ENCODE measurements at regions not wholly inside any gene's neighbourhood (a gene's known extent, or its start where the extent isn't known, plus 50 kb on each side); places are given as distances from the start of the nearest gene placed in this dataset.
"Not testable (repeated sequence)": the region's sequence is repeated elsewhere in the genome, so short reads cannot be mapped to it uniquely, and the experiment has no call there.

GRCh38 chr3:102718651-102719050 is 283.8 kb downstream of the ZPLD1 start (continued):
- TF ChIP-seq NFYA (IDR thresholded peaks at IDR 0.05; ENCODE audit: borderline replicate concordance, low read depth, low read length) (no peak), SPI1 (IDR thresholded peaks at IDR 0.05; ENCODE audit: borderline replicate concordance, insufficient read depth, low read depth, low read length) (no peak)

- CTCF ChIA-PET, result interaction anchor here (1.0 to 1.5 kb wide), 3 partner anchors 9 to 19 kb away, joined by 3 to 4 read pairs (median 4); no protein-coding TSS in a partner anchor
- Histone ChIP-seq H3K36me3 (ENCODE audit: control insufficient read depth in 2 of 2, insufficient read depth in 2 of 2, low read length in 1 of 2) (no peaks in the 10 kb centered on the region), H3K4me3 (no peak overlapping the region), H3K27ac (ENCODE audit: control insufficient read depth, insufficient read depth) (no peak overlapping the region), H2AFZ (ENCODE audit: control insufficient read depth, low read depth, low read length) (no peak overlapping the region), H3K27me3 (replicated peaks in 1 of 2; ENCODE audit: control insufficient read depth in 2 of 2, insufficient read depth in 2 of 2, low read length in 1 of 2) (no peaks in the 10 kb centered on the region), H3K9ac (ENCODE audit: control insufficient read depth, insufficient read depth, low read length) (no peak overlapping the region), H4K20me1 (ENCODE audit: control insufficient read depth, insufficient read depth) (no peaks in the 10 kb centered on the region), H3K9me3 (replicated peaks; ENCODE audit: control insufficient read depth, insufficient read depth, low read length) (no peaks in the 10 kb centered on the region), H3K79me2 (ENCODE audit: control insufficient read depth, insufficient read depth, low read length) (no peaks in the 10 kb centered on the region), H3K4me2 (ENCODE audit: control insufficient read depth, insufficient read depth) (no peak overlapping the region), H3K4me1 (ENCODE audit: control insufficient read depth, insufficient read depth, low read length) (no peaks in the 10 kb centered on the region)
- intact Hi-C loops (cut with micrococcal nuclease; ENCODE audit: unreplicated experiment), result no loop called here
- ATAC-seq (no peak), FAIRE-seq (no peak), DNase-seq (ENCODE audit: low read depth, low spot score) (no peak)
- TF ChIP-seq SMARCA5 (IDR thresholded peaks at IDR 0.05) (no peak), RBBP5 (conservative IDR thresholded peaks at IDR 0.05) (no peak), NFIC (IDR thresholded peaks at IDR 0.05; ENCODE audit: low read depth, low read length) (no peak), SMAD5 (IDR thresholded peaks at IDR 0.05; ENCODE audit: low read depth) (no peak), EZH2 (IDR thresholded peaks at IDR 0.05; ENCODE audit: borderline replicate concordance, control insufficient read depth, low read depth, low read length) (no peak)
- in situ Hi-C loops (cut with MboI), result no loop called here
- 0% methylated on average over 2 of the region's 2 CpGs for WGBS (ENCODE audit: insufficient coverage, insufficient replicate concordance, low lambda C conversion rate, missing lambda C conversion rate)
- POLR2A ChIA-PET, result no interaction called here
- BruUV-seq (replicated peaks), result no TSS peak
- RAD21 ChIA-PET (ENCODE audit: unreplicated experiment), result no interaction called here
- SMC1A ChIA-PET (ENCODE audit: uncharacterized antibody, unreplicated experiment), result interaction anchor here (1.1 to 1.5 kb wide), 2 partner anchors 12 to 18 kb away, joined by 3 to 6 read pairs; no protein-coding TSS in a partner anchor
These were observed 287.5 kb downstream of the ZPLD1 start for GRCh38 chr3:102722317-102722716.

- no peak overlapping the region for H3K4me2 ChIP-seq (ENCODE audit: control insufficient read depth, insufficient read depth)
- H3K9ac ChIP-seq (ENCODE audit: control insufficient read depth, insufficient read depth, low read length), result no peak overlapping the region
- in situ Hi-C loops (cut with MboI), result no loop called here
- no peak overlapping the region for H3K4me3 ChIP-seq
- no peaks in the 10 kb centered on the region for H3K9me3 ChIP-seq (replicated peaks; ENCODE audit: control insufficient read depth, insufficient read depth, low read length)
- DNase-seq (ENCODE audit: low read depth, low spot score) (no peak), FAIRE-seq (no peak), ATAC-seq (no peak)
- H4K20me1 ChIP-seq (ENCODE audit: control insufficient read depth, insufficient read depth), result no peaks in the 10 kb centered on the region
- SMC1A ChIA-PET (ENCODE audit: uncharacterized antibody, unreplicated experiment), result interaction anchor here (0.6 to 2.1 kb wide), 3 partner anchors 12 to 53 kb away, joined by 3 to 6 read pairs (median 5); no protein-coding TSS in a partner anchor
- RAD21 ChIA-PET (ENCODE audit: unreplicated experiment), result no interaction called here
- no peaks in the 10 kb centered on the region for H3K4me1 ChIP-seq (ENCODE audit: control insufficient read depth, insufficient read depth, low read length)
- H3K27me3 ChIP-seq (replicated peaks in 1 of 2; ENCODE audit: control insufficient read depth in 2 of 2, insufficient read depth in 2 of 2, low read length in 1 of 2), result no peaks in the 10 kb centered on the region
- 2% methylated on average over 2 of the region's 2 CpGs for WGBS (ENCODE audit: insufficient coverage, insufficient replicate concordance, low lambda C conversion rate, missing lambda C conversion rate)
- intact Hi-C loops (cut with micrococcal nuclease; ENCODE audit: unreplicated experiment), result no loop called here
- POLR2A ChIA-PET, result no interaction called here
- H3K27ac ChIP-seq (ENCODE audit: control insufficient read depth, insufficient read depth), result no peak overlapping the region
- TF ChIP-seq CEBPB (IDR thresholded peaks at IDR 0.05; ENCODE audit: borderline replicate concordance in 1 of 2, low read depth in 2 of 2, low read length in 2 of 2) (no peak), IRF4 (IDR thresholded peaks at IDR 0.05; ENCODE audit: low read depth, low read length) (no peak)
- no peaks in the 10 kb centered on the region for H3K79me2 ChIP-seq (ENCODE audit: control insufficient read depth, insufficient read depth, low read length)
- H3K36me3 ChIP-seq (ENCODE audit: control insufficient read depth in 2 of 2, insufficient read depth in 2 of 2, low read length in 1 of 2), result no peaks in the 10 kb centered on the region
- no peak overlapping the region for H2AFZ ChIP-seq (ENCODE audit: control insufficient read depth, low read depth, low read length)
- no TSS peak for BruUV-seq (replicated peaks)
- CTCF ChIA-PET, result interaction anchor here (1.2 to 1.6 kb wide), 4 partner anchors 8 to 498 kb away, joined by 3 to 9 read pairs (median 4); no protein-coding TSS in a partner anchor
These were observed 292.5 kb downstream of the ZPLD1 start for GRCh38 chr3:102727340-102727739.

GRCh38 chr3:102732581-102732980 is 297.8 kb downstream of the ZPLD1 start:
- ATAC-seq; H3K9ac ChIP-seq (ENCODE audit: control insufficient read depth, insufficient read depth, low read length); RAD21 ChIA-PET (ENCODE audit: unreplicated experiment); H3K9me3 ChIP-seq (replicated peaks; ENCODE audit: control insufficient read depth, insufficient read depth, low read length); H3K4me2 ChIP-seq (ENCODE audit: control insufficient read depth, insufficient read depth); H3K27me3 ChIP-seq (replicated peaks in 1 of 2; ENCODE audit: control insufficient read depth in 2 of 2, insufficient read depth in 2 of 2, low read length in 1 of 2); intact Hi-C loops (cut with micrococcal nuclease; ENCODE audit: unreplicated experiment); H3K79me2 ChIP-seq (ENCODE audit: control insufficient read depth, insufficient read depth, low read length); H3K4me3 ChIP-seq; BruUV-seq (replicated peaks); H2AFZ ChIP-seq (ENCODE audit: control insufficient read depth, low read depth, low read length); DNase-seq (ENCODE audit: low read depth, low spot score); H4K20me1 ChIP-seq (ENCODE audit: control insufficient read depth, insufficient read depth); H3K4me1 ChIP-seq (ENCODE audit: control insufficient read depth, insufficient read depth, low read length); FAIRE-seq; H3K27ac ChIP-seq (ENCODE audit: control insufficient read depth, insufficient read depth); H3K36me3 ChIP-seq (ENCODE audit: control insufficient read depth in 2 of 2, insufficient read depth in 2 of 2, low read length in 1 of 2); POLR2A ChIA-PET; in situ Hi-C loops (cut with MboI): not testable (repeated sequence)
- SMC1A ChIA-PET (ENCODE audit: uncharacterized antibody, unreplicated experiment), result interaction anchor here (1.1 to 1.6 kb wide), 3 partner anchors 13 to 42 kb away, joined by 3 to 4 read pairs (median 4); no protein-coding TSS in a partner anchor
- WGBS (ENCODE audit: insufficient coverage, insufficient replicate concordance, low lambda C conversion rate, missing lambda C conversion rate), result 64% methylated on average over 12 of the region's 12 CpGs
- CTCF ChIA-PET, result interaction anchor here (0.6 to 4.4 kb wide), 2 partner anchors 19 to 59 kb away, joined by 3 to 19 read pairs; no protein-coding TSS in a partner anchor
